ENCODE measurements at regions not wholly inside any gene's neighbourhood (a gene's known extent, or its start where the extent isn't known, plus 50 kb on each side); places are given as distances from the start of the nearest gene placed in this dataset.

DNA sequence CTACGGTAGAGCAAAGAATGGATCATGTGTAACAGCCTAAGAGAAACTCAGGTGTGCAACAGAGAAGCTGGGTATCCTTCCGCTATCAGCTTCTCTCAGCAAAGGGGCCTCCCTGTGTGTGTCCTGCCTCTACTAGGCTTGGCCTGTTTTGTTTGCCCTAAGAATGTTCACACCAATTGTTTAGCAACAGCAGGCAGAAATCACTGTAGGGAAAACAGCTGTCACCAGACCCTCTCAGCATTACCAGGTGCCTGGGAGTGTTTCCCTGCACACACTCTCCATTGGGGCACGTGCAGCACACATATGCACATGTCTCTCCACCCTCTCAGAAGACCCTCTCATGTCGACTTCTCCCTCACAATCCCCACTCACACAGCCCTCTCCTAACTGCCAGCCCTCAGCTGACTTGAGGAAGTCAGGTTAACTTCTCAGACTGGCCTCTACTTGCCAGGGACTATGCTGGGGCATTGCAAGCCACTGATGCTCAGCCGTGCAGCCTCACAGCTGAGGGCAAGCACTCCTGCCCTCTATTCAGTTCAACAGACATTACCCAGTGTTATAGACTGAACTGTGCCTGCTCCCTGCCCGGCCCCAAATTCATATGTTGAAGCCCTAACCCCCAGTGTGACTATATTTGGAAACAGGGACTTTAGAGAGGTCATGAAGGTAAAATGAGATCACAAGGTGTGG lies 97.6 kb downstream of the TRIM29 start (continued):
- TF ChIP-seq, protein P1, sequence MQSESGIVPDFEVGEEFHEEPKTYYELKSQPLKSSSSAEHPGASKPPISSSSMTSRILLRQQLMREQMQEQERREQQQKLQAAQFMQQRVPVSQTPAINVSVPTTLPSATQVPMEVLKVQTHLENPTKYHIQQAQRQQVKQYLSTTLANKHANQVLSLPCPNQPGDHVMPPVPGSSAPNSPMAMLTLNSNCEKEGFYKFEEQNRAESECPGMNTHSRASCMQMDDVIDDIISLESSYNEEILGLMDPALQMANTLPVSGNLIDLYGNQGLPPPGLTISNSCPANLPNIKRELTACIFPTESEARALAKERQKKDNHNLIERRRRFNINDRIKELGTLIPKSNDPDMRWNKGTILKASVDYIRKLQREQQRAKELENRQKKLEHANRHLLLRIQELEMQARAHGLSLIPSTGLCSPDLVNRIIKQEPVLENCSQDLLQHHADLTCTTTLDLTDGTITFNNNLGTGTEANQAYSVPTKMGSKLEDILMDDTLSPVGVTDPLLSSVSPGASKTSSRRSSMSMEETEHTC (IDR thresholded peaks at IDR 0.05), result no peak
- TF ChIP-seq ZBED1 (IDR thresholded peaks at IDR 0.05) (no peak), ETV6 (IDR thresholded peaks at IDR 0.05; ENCODE audit: borderline replicate concordance in 1 of 2, low read depth in 2 of 2, low read length in 1 of 2) (no peak), ETV6 (CRISPR knock-in tag; IDR thresholded peaks at IDR 0.05; ENCODE audit: borderline replicate concordance) (no peak), MEF2A (IDR thresholded peaks at IDR 0.05; ENCODE audit: control insufficient read depth, low read depth, low read length) (no peak)

DNA sequence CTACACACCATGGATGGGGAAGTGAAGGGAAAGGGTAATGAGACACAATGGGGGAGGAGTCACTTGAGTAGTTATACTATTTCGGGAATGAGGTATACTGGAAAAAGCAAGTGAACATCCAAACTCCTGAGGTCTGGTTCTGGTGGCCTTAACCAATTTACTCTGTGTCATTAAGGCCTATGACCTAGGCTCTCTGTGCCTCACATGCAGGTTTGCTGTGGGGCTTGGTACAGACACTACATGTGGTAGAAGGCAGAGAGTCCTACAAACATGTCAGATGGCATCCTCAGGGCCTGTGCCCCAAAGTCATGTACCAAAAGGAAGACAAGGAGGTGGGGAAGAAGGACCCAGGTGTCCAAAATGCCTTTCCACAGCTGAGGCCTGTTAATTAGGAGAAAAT lies 98.9 kb downstream of the TRIM29 start:
- intact Hi-C loops (cut with micrococcal nuclease), result no loop called here
- Histone ChIP-seq H3K36me3 (ENCODE audit: control insufficient read depth, insufficient read depth, low read length) (no peaks in the 10 kb centered on the region), H2AFZ (ENCODE audit: low read depth, low read length) (no peak overlapping the region), H3K9me3 (replicated peaks; ENCODE audit: control insufficient read depth, insufficient read depth, low read depth, low read length) (no peaks in the 10 kb centered on the region), H3K79me2 (ENCODE audit: control insufficient read depth, insufficient read depth, low read length) (no peaks in the 10 kb centered on the region), H3K27ac (ENCODE audit: extremely low read depth, low read depth, low read length) (no peak overlapping the region), H3K9ac (ENCODE audit: insufficient read depth in 1 of 2, low read depth in 2 of 2, low read length in 2 of 2) (no peak overlapping the region), H4K20me1 (replicated peaks; ENCODE audit: control insufficient read depth, insufficient read depth, low read length) (no peaks in the 10 kb centered on the region), H3K9me1 (ENCODE audit: control insufficient read depth, insufficient read depth, low read length) (no peaks in the 10 kb centered on the region), H3K4me1 (replicated peaks in 1 of 2; ENCODE audit: control insufficient read depth in 2 of 2, insufficient read depth in 2 of 2, low read length in 2 of 2) (no peaks in the 10 kb centered on the region), H3K27me3 (ENCODE audit: control insufficient read depth in 2 of 2, insufficient read depth in 2 of 2, low read length in 2 of 2) (peaks cover 0 to 19% of the 10 kb centered on the region in 2 experiments; a peak in 2 of 5 replicates), H3K4me3 (no peak overlapping the region), H3K4me2 (ENCODE audit: insufficient read depth, low read length) (no peak overlapping the region)
- CTCF ChIA-PET (ENCODE audit: low intra/inter-chr PET ratio), result no interaction called here
- TF ChIP-seq SPI1 (IDR thresholded peaks at IDR 0.05; ENCODE audit: borderline replicate concordance, low read depth, low read length) (no peak), SMARCA5 (IDR thresholded peaks at IDR 0.05) (no peak), ZNF274 (IDR thresholded peaks at IDR 0.05; ENCODE audit: borderline replicate concordance, low read depth, low read length) (no peak), ZNF212 (CRISPR knock-in tag; IDR thresholded peaks at IDR 0.05) (no peak), XRCC3 (IDR thresholded peaks at IDR 0.05) (no peak), SNRNP70 (optimal IDR thresholded peaks at IDR 0.05; ENCODE audit: low read depth, low read length) (no peak), YY1 (IDR thresholded peaks at IDR 0.05; ENCODE audit: borderline replicate concordance in 1 of 3, control insufficient read depth in 1 of 3, extremely low read depth in 1 of 3, insufficient read depth in 3 of 3, insufficient read length in 1 of 3, insufficient replicate concordance in 2 of 3, low read depth in 1 of 3, low read length in 2 of 3) (no peak), NR1H2 (CRISPR knock-in tag; IDR thresholded peaks at IDR 0.05) (no peak), ATF7 (IDR thresholded peaks at IDR 0.05) (no peak)
- TF ChIP-seq, protein P2, sequence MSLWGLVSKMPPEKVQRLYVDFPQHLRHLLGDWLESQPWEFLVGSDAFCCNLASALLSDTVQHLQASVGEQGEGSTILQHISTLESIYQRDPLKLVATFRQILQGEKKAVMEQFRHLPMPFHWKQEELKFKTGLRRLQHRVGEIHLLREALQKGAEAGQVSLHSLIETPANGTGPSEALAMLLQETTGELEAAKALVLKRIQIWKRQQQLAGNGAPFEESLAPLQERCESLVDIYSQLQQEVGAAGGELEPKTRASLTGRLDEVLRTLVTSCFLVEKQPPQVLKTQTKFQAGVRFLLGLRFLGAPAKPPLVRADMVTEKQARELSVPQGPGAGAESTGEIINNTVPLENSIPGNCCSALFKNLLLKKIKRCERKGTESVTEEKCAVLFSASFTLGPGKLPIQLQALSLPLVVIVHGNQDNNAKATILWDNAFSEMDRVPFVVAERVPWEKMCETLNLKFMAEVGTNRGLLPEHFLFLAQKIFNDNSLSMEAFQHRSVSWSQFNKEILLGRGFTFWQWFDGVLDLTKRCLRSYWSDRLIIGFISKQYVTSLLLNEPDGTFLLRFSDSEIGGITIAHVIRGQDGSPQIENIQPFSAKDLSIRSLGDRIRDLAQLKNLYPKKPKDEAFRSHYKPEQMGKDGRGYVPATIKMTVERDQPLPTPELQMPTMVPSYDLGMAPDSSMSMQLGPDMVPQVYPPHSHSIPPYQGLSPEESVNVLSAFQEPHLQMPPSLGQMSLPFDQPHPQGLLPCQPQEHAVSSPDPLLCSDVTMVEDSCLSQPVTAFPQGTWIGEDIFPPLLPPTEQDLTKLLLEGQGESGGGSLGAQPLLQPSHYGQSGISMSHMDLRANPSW (CRISPR knock-in tag; IDR thresholded peaks at IDR 0.05), result no peak
- ATAC-seq (no peak), FAIRE-seq (no peak), DNase-seq (ENCODE audit: extremely low read depth in 1 of 4, low spot score in 3 of 4) (no peak)
- POLR2A ChIA-PET, result no interaction called here
- no TSS peak for BruUV-seq (replicated peaks)
- in situ Hi-C loops (cut with MboI), result no loop called here
- WGBS (ENCODE audit: insufficient coverage, low coverage, missing lambda C conversion rate), result 0% methylated on average over 1 of the region's 1 CpG

Measured in K562 (cell line).